Kidney epithelial cell (primary cell): ENCODE measurements at regions not wholly inside any gene's neighbourhood (a gene's known extent, or its start where the extent isn't known, plus 50 kb on each side); places are given as distances from the start of the nearest gene placed in this dataset.

Experiments used
- DNase-seq: peaks from one replicate; pipeline ENCODE4 v3.0.0-alpha.2; 2010; ENCODE audit warnings: low read depth
- H3K27me3 ChIP-seq: 2 replicates; pipeline ENCODE4 v1.6.0; 2011; ENCODE audit warnings: low read length; ENCODE audit not compliant: control insufficient read depth, insufficient read depth
- H3K36me3 ChIP-seq: 2 replicates; pipeline ENCODE4 v1.5.1; 2011; ENCODE audit warnings: low read length; ENCODE audit not compliant: control insufficient read depth, insufficient read depth
- H3K4me3 ChIP-seq: 2 replicates; pipeline ENCODE4 v1.5.1; 2011; ENCODE audit warnings: low read depth, mild to moderate bottlenecking, control low read depth, low read length
- CTCF ChIP-seq: IDR thresholded peaks from 2 replicates; pipeline ENCODE4 v1.5.1; 2011; ENCODE audit warnings: mild to moderate bottlenecking, moderate library complexity, low read length, control low read depth, inconsistent platforms; ENCODE audit not compliant: insufficient read depth, poor library complexity, severe bottlenecking

GRCh38 chr3:18738393-18739098 is 313.4 kb upstream of the SATB1 start:
- DNase-seq: no peak
- H3K4me3 ChIP-seq: no peak overlapping the region
- no peaks in the 10 kb centered on the region for H3K36me3 ChIP-seq
- H3K27me3 ChIP-seq: no peaks in the 10 kb centered on the region
- no peak for TF ChIP-seq CTCF

- H3K36me3 ChIP-seq: no peaks in the 10 kb centered on the region
Measured at GRCh38 chr3:18735005-18735404, 309.9 kb upstream of the SATB1 start.

GRCh38 chr3:18734309-18734708 is 309.2 kb upstream of the SATB1 start:
- no peak overlapping the region for H3K4me3 ChIP-seq
- H3K36me3 ChIP-seq: no peaks in the 10 kb centered on the region
- no peak for TF ChIP-seq CTCF
- H3K27me3 ChIP-seq: no peaks in the 10 kb centered on the region
- DNase-seq: no peak

More at GRCh38 chr3:18735005-18735404, 309.9 kb upstream of the SATB1 start:
- Histone ChIP-seq H3K4me3 (no peak overlapping the region), H3K27me3 (no peaks in the 10 kb centered on the region)
- no peak for TF ChIP-seq CTCF
- DNase-seq: no peak

GRCh38 chr3:18732474-18732873 is 307.3 kb upstream of the SATB1 start:
- H3K36me3 ChIP-seq: no peaks in the 10 kb centered on the region
- no peaks in the 10 kb centered on the region for H3K27me3 ChIP-seq
- DNase-seq: no peak
- no peak for TF ChIP-seq CTCF
- H3K4me3 ChIP-seq: no peak overlapping the region

- no peaks in the 10 kb centered on the region for H3K36me3 ChIP-seq
- TF ChIP-seq CTCF: no peak
- no peak overlapping the region for H3K4me3 ChIP-seq
- DNase-seq: no peak
- H3K27me3 ChIP-seq: no peaks in the 10 kb centered on the region
Measured at GRCh38 chr3:18730491-18730890, 305.4 kb upstream of the SATB1 start.

GRCh38 chr3:18729671-18730070 is 304.5 kb upstream of the SATB1 start:
- H3K27me3 ChIP-seq: no peaks in the 10 kb centered on the region
- no peak for DNase-seq

More at GRCh38 chr3:18729671-18730070, 304.5 kb upstream of the SATB1 start:
- no peak overlapping the region for H3K4me3 ChIP-seq
- H3K36me3 ChIP-seq: no peaks in the 10 kb centered on the region
- TF ChIP-seq CTCF: no peak
